GM23338 (cell line): ENCODE measurements at regions not wholly inside any gene's neighbourhood (a gene's known extent, or its start where the extent isn't known, plus 50 kb on each side); places are given as distances from the start of the nearest gene placed in this dataset.

ENCODE experiments used
- ATAC-seq: fragments of 200-7000 bp; cut with Tn5 transposase; 3 replicates; pipeline ENCODE4 v1.9.1; 2020
- DNase-seq: peaks from one replicate; pipeline ENCODE4 v3.0.0-alpha.2; 2015; ENCODE audit warnings: low spot score
- H2AFZ ChIP-seq: fragments of 200-600 bp; sonication (generic); 2 replicates; pipeline ENCODE4 v1.8.0; 2016; ENCODE audit warnings: antibody characterized with exemption, mild to moderate bottlenecking, moderate library complexity
- H3F3A ChIP-seq: fragments of 200-600 bp; sonication (generic); replicated peaks from 2 replicates; pipeline ENCODE4 v1.8.0; 2017; ENCODE audit warnings: antibody characterized with exemption, mixed run types, low read depth
- H3K27ac ChIP-seq: fragments of 200-600 bp; sonication (generic); 2 replicates; pipeline ENCODE4 v1.6.1; 2016; ENCODE audit warnings: low read depth
- H3K27me3 ChIP-seq: fragments of 200-600 bp; sonication (generic); 2 replicates; pipeline ENCODE4 v1.8.0; 2016; ENCODE audit warnings: mild to moderate bottlenecking, mixed run types, moderate library complexity; ENCODE audit not compliant: insufficient read depth
- H3K36me3 ChIP-seq: fragments of 200-600 bp; sonication (generic); 2 replicates; pipeline ENCODE4 v1.8.0; 2016; ENCODE audit warnings: mild to moderate bottlenecking; ENCODE audit not compliant: insufficient read depth
- H3K4me1 ChIP-seq: fragments of 200-600 bp; sonication (generic); 2 replicates; pipeline ENCODE4 v1.8.0; 2016; ENCODE audit warnings: mild to moderate bottlenecking, moderate library complexity; ENCODE audit not compliant: insufficient read depth
- H3K4me2 ChIP-seq: fragments of 200-600 bp; sonication (generic); 2 replicates; pipeline ENCODE4 v1.7.1; 2017; ENCODE audit warnings: mixed run types
- H3K4me3 ChIP-seq: fragments of 200-600 bp; sonication (generic); 2 replicates; pipeline ENCODE4 v1.6.1; 2016; ENCODE audit warnings: mixed run types
- H3K79me2 ChIP-seq: fragments of 200-600 bp; sonication (generic); replicated peaks from 2 replicates; pipeline ENCODE4 v1.8.0; 2017; ENCODE audit warnings: mild to moderate bottlenecking; ENCODE audit not compliant: insufficient read depth
- H3K9me2 ChIP-seq: fragments of 200-600 bp; sonication (generic); 2 replicates; pipeline ENCODE4 v1.8.0; 2017; ENCODE audit not compliant: insufficient read depth
- H4K20me1 ChIP-seq: fragments of 200-600 bp; sonication (generic); replicated peaks from 2 replicates; pipeline ENCODE4 v1.8.0; 2017; ENCODE audit warnings: mild to moderate bottlenecking; ENCODE audit not compliant: insufficient read depth
- H3K27ac Mint-ChIP-seq: 2 replicates; pipeline ENCODE4 v1.8.0; 2020; ENCODE audit warnings: inconsistent platforms, mild to moderate bottlenecking, moderate library complexity, mixed read lengths
- H3K27me3 Mint-ChIP-seq: 3 replicates; pipeline ENCODE4 v1.8.0; 2022; ENCODE audit warnings: low read depth, mild to moderate bottlenecking, moderate library complexity, mixed read lengths, inconsistent platforms; ENCODE audit not compliant: insufficient read depth, poor library complexity
- H3K36me3 Mint-ChIP-seq: 3 replicates; pipeline ENCODE4 v1.8.0; 2021; ENCODE audit warnings: low read depth, mild to moderate bottlenecking, inconsistent platforms, moderate library complexity, mixed read lengths
- H3K4me1 Mint-ChIP-seq: 3 replicates; pipeline ENCODE4 v1.8.0; 2020; ENCODE audit warnings: mild to moderate bottlenecking, inconsistent platforms, mixed read lengths
- H3K4me3 Mint-ChIP-seq: 3 replicates; pipeline ENCODE4 v1.8.0; 2021; ENCODE audit warnings: moderate library complexity, mild to moderate bottlenecking, inconsistent platforms, mixed read lengths
- H3K9me3 Mint-ChIP-seq: 3 replicates; pipeline ENCODE4 v1.8.0; 2020; ENCODE audit warnings: moderate library complexity, mild to moderate bottlenecking, inconsistent platforms, mixed read lengths
- CREB1 ChIP-seq: fragments of 250-450 bp; sonication (Bioruptor Pico); IDR thresholded peaks from 2 replicates; pipeline ENCODE4 v1.5.0; 2020; ENCODE audit warnings: low read depth, mild to moderate bottlenecking, moderate library complexity
- EZH2 ChIP-seq: fragments of 200-600 bp; sonication (generic); IDR thresholded peaks from one replicate; pipeline ENCODE4 v1.8.0; 2017; ENCODE audit warnings: antibody characterized with exemption, mild to moderate bottlenecking, low read depth; ENCODE audit not compliant: unreplicated experiment
- EZH2phosphoT487 ChIP-seq: fragments of 200-600 bp; sonication (generic); IDR thresholded peaks from one replicate; pipeline ENCODE4 v1.8.1; 2018; ENCODE audit warnings: antibody characterized with exemption; ENCODE audit not compliant: unreplicated experiment
- JUNB ChIP-seq: IDR thresholded peaks from one replicate; pipeline ENCODE4 v1.6.1; 2016; ENCODE audit warnings: antibody characterized with exemption; ENCODE audit not compliant: unreplicated experiment
- NANOG ChIP-seq: IDR thresholded peaks from 2 replicates; pipeline ENCODE4 v1.6.1; 2016; ENCODE audit warnings: antibody characterized with exemption, borderline replicate concordance
- POLR2AphosphoS5 ChIP-seq: IDR thresholded peaks from 2 replicates; pipeline ENCODE4 v1.6.1; 2016; ENCODE audit warnings: antibody characterized with exemption, low read depth
- REST ChIP-seq: IDR thresholded peaks from one replicate; pipeline ENCODE4 v1.6.1; 2018; ENCODE audit warnings: antibody characterized with exemption; ENCODE audit not compliant: unreplicated experiment
- STAT1 ChIP-seq: IDR thresholded peaks from one replicate; pipeline ENCODE4 v1.6.1; 2016; ENCODE audit warnings: antibody characterized with exemption; ENCODE audit not compliant: unreplicated experiment
- ZNF114 ChIP-seq: fragments of 250-450 bp; sonication (Bioruptor Pico); IDR thresholded peaks from 2 replicates; pipeline ENCODE4 v1.5.0; 2020; ENCODE audit warnings: mild to moderate bottlenecking, moderate library complexity
- TF ChIP-seq, protein P1 (sequence below), 2 experiments: fragments of 200-600 bp in 1 of 2; sonication (generic) in 1 of 2; conservative IDR thresholded peaks; 2 replicates each; pipeline versions ENCODE4 v1.5.1 to v1.6.1; 2016 to 2017; ENCODE audit warnings: antibody characterized with exemption in 2 of 2, low read depth in 2 of 2, mild to moderate bottlenecking in 2 of 2, moderate library complexity in 1 of 2
- TF ChIP-seq, protein P2 (sequence below): IDR thresholded peaks from 2 replicates; pipeline ENCODE4 v1.6.1; 2016; ENCODE audit warnings: antibody characterized with exemption

GRCh38 chr6:81822568-81822967 is 70.1 kb upstream of the TENT5A start (continued):
- TF ChIP-seq, protein P1, sequence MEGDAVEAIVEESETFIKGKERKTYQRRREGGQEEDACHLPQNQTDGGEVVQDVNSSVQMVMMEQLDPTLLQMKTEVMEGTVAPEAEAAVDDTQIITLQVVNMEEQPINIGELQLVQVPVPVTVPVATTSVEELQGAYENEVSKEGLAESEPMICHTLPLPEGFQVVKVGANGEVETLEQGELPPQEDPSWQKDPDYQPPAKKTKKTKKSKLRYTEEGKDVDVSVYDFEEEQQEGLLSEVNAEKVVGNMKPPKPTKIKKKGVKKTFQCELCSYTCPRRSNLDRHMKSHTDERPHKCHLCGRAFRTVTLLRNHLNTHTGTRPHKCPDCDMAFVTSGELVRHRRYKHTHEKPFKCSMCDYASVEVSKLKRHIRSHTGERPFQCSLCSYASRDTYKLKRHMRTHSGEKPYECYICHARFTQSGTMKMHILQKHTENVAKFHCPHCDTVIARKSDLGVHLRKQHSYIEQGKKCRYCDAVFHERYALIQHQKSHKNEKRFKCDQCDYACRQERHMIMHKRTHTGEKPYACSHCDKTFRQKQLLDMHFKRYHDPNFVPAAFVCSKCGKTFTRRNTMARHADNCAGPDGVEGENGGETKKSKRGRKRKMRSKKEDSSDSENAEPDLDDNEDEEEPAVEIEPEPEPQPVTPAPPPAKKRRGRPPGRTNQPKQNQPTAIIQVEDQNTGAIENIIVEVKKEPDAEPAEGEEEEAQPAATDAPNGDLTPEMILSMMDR (conservative IDR thresholded peaks at IDR 0.05; ENCODE audit: low read depth in 2 of 2): no peak
- TF ChIP-seq REST (no peak), JUNB (no peak), CREB1 (no peak), NANOG (no peak), EZH2 (no peak), EZH2phosphoT487 (no peak), POLR2AphosphoS5 (no peak), ZNF114 (CRISPR knock-in tag) (no peak)
- TF ChIP-seq, protein P2, sequence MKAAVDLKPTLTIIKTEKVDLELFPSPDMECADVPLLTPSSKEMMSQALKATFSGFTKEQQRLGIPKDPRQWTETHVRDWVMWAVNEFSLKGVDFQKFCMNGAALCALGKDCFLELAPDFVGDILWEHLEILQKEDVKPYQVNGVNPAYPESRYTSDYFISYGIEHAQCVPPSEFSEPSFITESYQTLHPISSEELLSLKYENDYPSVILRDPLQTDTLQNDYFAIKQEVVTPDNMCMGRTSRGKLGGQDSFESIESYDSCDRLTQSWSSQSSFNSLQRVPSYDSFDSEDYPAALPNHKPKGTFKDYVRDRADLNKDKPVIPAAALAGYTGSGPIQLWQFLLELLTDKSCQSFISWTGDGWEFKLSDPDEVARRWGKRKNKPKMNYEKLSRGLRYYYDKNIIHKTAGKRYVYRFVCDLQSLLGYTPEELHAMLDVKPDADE: no peak

GRCh38 chr6:81821449-81821848 is 69.0 kb upstream of the TENT5A start:
- H3K4me1 Mint-ChIP-seq: no peaks in the 10 kb centered on the region
- no peaks in the 10 kb centered on the region for H3K36me3 Mint-ChIP-seq
- H3F3A ChIP-seq: no peaks in the 10 kb centered on the region
- ATAC-seq (no peak), DNase-seq (no peak)
- no peak overlapping the region for H2AFZ ChIP-seq
- H3K4me3 ChIP-seq: no peak overlapping the region
- H3K9me2 ChIP-seq: no peaks in the 10 kb centered on the region
- no peaks in the 10 kb centered on the region for H3K9me3 Mint-ChIP-seq
- no peak overlapping the region for H3K4me3 Mint-ChIP-seq
- H3K27me3 Mint-ChIP-seq: peaks cover 2% of the 10 kb centered on the region
- H4K20me1 ChIP-seq: no peaks in the 10 kb centered on the region
- no peak overlapping the region for H3K4me2 ChIP-seq
- H3K4me1 ChIP-seq: peaks cover 5% of the 10 kb centered on the region; the same call in 1 of the 2 replicates
- no peaks in the 10 kb centered on the region for H3K36me3 ChIP-seq
- no peaks in the 10 kb centered on the region for H3K79me2 ChIP-seq
- no peak overlapping the region for H3K27ac Mint-ChIP-seq
- no peak overlapping the region for H3K27ac ChIP-seq
- H3K27me3 ChIP-seq: no peaks in the 10 kb centered on the region
- TF ChIP-seq ZNF114 (CRISPR knock-in tag): no peak
- TF ChIP-seq STAT1: no peak
- no peak for TF ChIP-seq REST
